Endodermal cell (in vitro differentiated cells): ENCODE measurements at regions not wholly inside any gene's neighbourhood (a gene's known extent, or its start where the extent isn't known, plus 50 kb on each side); places are given as distances from the start of the nearest gene placed in this dataset.

Experiments
- DNase-seq: peaks from one replicate; pipeline ENCODE4 v3.0.0-alpha.2; 2017
- H3K27ac ChIP-seq: 2 replicates; pipeline ENCODE4 v1.5.1; 2013; ENCODE audit warnings: mild to moderate bottlenecking, low read depth, low read length, moderate library complexity
- H3K27me3 ChIP-seq: 2 replicates; pipeline ENCODE4 v1.6.1; 2013; ENCODE audit warnings: mild to moderate bottlenecking, low read length, moderate library complexity; ENCODE audit not compliant: insufficient read depth, control insufficient read depth, poor library complexity, severe bottlenecking
- H3K36me3 ChIP-seq: 2 replicates; pipeline ENCODE4 v1.7.0; 2013; ENCODE audit warnings: mild to moderate bottlenecking, low read length, moderate library complexity; ENCODE audit not compliant: control insufficient read depth, insufficient read depth
- H3K4me1 ChIP-seq: one replicate; pipeline ENCODE4 v1.7.0; 2013; ENCODE audit warnings: low read length; ENCODE audit not compliant: control insufficient read depth, insufficient read depth
- H3K4me3 ChIP-seq: 2 replicates; pipeline ENCODE4 v1.5.1; 2013; ENCODE audit warnings: mild to moderate bottlenecking, low read length, moderate library complexity
- H3K9ac ChIP-seq: 2 replicates; pipeline ENCODE4 v1.6.1; 2013; ENCODE audit warnings: mild to moderate bottlenecking, low read length, moderate library complexity; ENCODE audit not compliant: poor library complexity, severe bottlenecking; ENCODE audit errors: extremely low read depth
- H3K9me3 ChIP-seq: 2 replicates; pipeline ENCODE4 v1.6.1; 2013; ENCODE audit warnings: mild to moderate bottlenecking, low read length, moderate library complexity; ENCODE audit not compliant: control insufficient read depth
- H3K27ac Mint-ChIP-seq: 2 replicates; pipeline ENCODE4 v1.8.0; 2020; ENCODE audit warnings: mixed read lengths
- H3K27me3 Mint-ChIP-seq: 2 replicates; pipeline ENCODE4 v1.8.0; 2021; ENCODE audit warnings: mild to moderate bottlenecking, mixed read lengths; ENCODE audit not compliant: insufficient read depth
- H3K36me3 Mint-ChIP-seq: 2 replicates; pipeline ENCODE4 v1.8.0; 2020; ENCODE audit warnings: low read depth, mixed read lengths
- H3K4me1 Mint-ChIP-seq: 2 replicates; pipeline ENCODE4 v1.8.0; 2020; ENCODE audit warnings: mixed read lengths
- H3K4me3 Mint-ChIP-seq: 2 replicates; pipeline ENCODE4 v1.8.0; 2020; ENCODE audit warnings: mild to moderate bottlenecking, moderate library complexity, mixed read lengths
- H3K9me3 Mint-ChIP-seq: 2 replicates; pipeline ENCODE4 v1.8.0; 2020; ENCODE audit warnings: mild to moderate bottlenecking, mixed read lengths
- WGBS, 2 experiments: methylation state at CpG; one replicate each; pipeline versions ENCODE4 v1.1.5 to v1.1.7; 2013; ENCODE audit warnings: missing lambda C conversion rate in 2 of 2, mixed read lengths in 1 of 2; ENCODE audit not compliant: insufficient coverage in 1 of 2, insufficient read length in 1 of 2; 5-methylcytosine and 5-hydroxymethylcytosine counted together
- TF ChIP-seq, protein P1 (sequence below): fragments of 200-600 bp; sonication (generic); conservative IDR thresholded peaks from 2 replicates; pipeline ENCODE4 v1.5.0; 2021; ENCODE audit warnings: antibody characterized with exemption, mild to moderate bottlenecking

- H3K4me3 Mint-ChIP-seq = peak overlapping the region; percentile 40
- peak overlapping the region; percentile 64 for H3K27ac Mint-ChIP-seq
- TF ChIP-seq, protein P1, sequence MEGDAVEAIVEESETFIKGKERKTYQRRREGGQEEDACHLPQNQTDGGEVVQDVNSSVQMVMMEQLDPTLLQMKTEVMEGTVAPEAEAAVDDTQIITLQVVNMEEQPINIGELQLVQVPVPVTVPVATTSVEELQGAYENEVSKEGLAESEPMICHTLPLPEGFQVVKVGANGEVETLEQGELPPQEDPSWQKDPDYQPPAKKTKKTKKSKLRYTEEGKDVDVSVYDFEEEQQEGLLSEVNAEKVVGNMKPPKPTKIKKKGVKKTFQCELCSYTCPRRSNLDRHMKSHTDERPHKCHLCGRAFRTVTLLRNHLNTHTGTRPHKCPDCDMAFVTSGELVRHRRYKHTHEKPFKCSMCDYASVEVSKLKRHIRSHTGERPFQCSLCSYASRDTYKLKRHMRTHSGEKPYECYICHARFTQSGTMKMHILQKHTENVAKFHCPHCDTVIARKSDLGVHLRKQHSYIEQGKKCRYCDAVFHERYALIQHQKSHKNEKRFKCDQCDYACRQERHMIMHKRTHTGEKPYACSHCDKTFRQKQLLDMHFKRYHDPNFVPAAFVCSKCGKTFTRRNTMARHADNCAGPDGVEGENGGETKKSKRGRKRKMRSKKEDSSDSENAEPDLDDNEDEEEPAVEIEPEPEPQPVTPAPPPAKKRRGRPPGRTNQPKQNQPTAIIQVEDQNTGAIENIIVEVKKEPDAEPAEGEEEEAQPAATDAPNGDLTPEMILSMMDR = no peak
- Histone ChIP-seq H3K27me3 (no peaks in the 10 kb centered on the region), H3K36me3 (no peaks in the 10 kb centered on the region), H3K4me1 (peaks cover 21% of the 10 kb centered on the region), H3K9me3 (no peaks in the 10 kb centered on the region), H3K27ac (no peak overlapping the region), H3K4me3 (no peak overlapping the region), H3K9ac (no peak overlapping the region)
- 78 to 80% methylated on average over 7 to 12 of the region's 12 CpGs for WGBS, 2 experiments
- H3K27me3 Mint-ChIP-seq = no peaks in the 10 kb centered on the region
- no peak for DNase-seq
- H3K36me3 Mint-ChIP-seq = no peaks in the 10 kb centered on the region
- H3K9me3 Mint-ChIP-seq = no peaks in the 10 kb centered on the region
- peaks cover 51% of the 10 kb centered on the region for H3K4me1 Mint-ChIP-seq
Observed at GRCh38 chr18:77896586-77897252, 647.1 kb downstream of the GALR1 start.

DNA sequence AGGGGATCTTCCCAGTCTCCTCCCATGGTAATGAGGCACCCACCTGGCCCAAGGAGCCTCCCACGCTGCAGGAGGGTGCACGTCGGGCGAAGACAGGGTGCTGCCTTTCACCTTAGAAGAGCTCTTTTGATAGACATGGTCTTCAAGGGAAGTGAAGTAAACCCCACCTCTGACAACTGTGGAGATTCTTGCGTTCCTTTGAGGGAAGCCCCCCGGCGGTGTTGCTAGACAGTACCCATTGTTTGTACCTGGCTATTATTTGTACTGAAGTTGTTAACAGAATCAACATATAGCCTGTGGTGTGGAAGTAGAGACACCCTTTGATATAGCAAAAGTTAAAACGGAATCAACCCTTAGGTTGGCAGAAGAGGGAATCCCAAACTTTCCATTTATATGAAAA lies 648.0 kb downstream of the GALR1 start:
- DNase-seq = peak; percentile 76
- TF ChIP-seq, protein P1 = no peak
- no peaks in the 10 kb centered on the region for H3K9me3 Mint-ChIP-seq
- H3K27me3 ChIP-seq = no peaks in the 10 kb centered on the region
- no peaks in the 10 kb centered on the region for H3K9me3 ChIP-seq
- peaks cover 21% of the 10 kb centered on the region for H3K4me1 ChIP-seq
- peak overlapping the region; percentile 44 for H3K4me3 ChIP-seq
- H3K36me3 Mint-ChIP-seq = no peaks in the 10 kb centered on the region
- peak overlapping the region; percentile 88 for H3K27ac Mint-ChIP-seq
- peak overlapping the region; percentile 40 for H3K4me3 Mint-ChIP-seq
- no peaks in the 10 kb centered on the region for H3K36me3 ChIP-seq
- H3K27me3 Mint-ChIP-seq = no peaks in the 10 kb centered on the region
- H3K4me1 Mint-ChIP-seq = peaks cover 44% of the 10 kb centered on the region
- H3K9ac ChIP-seq = no peak overlapping the region
- WGBS, 2 experiments = 43 to 60% methylated on average over 3 to 8 of the region's 8 CpGs
- H3K27ac ChIP-seq = no peak overlapping the region

- TF ChIP-seq, protein P1 = peak; percentile 81
- Histone ChIP-seq H3K9ac (peak overlapping the region; percentile 15), H3K9me3 (no peaks in the 10 kb centered on the region), H3K27me3 (no peaks in the 10 kb centered on the region), H3K4me3 (peak overlapping the region; percentile 77), H3K27ac (no peak overlapping the region), H3K4me1 (peaks cover 21% of the 10 kb centered on the region), H3K36me3 (no peaks in the 10 kb centered on the region)
- Mint-ChIP-seq H3K27me3 (no peaks in the 10 kb centered on the region), H3K9me3 (no peaks in the 10 kb centered on the region), H3K4me3 (peak overlapping the region; percentile 61), H3K4me1 (peaks cover 27% of the 10 kb centered on the region), H3K27ac (no peak overlapping the region), H3K36me3 (no peaks in the 10 kb centered on the region)
- peak; percentile 88 for DNase-seq
- WGBS, 2 experiments = 17 to 23% methylated on average over 7 to 64 of the region's 64 CpGs
Observed at GRCh38 chr18:77899972-77900754, 650.5 kb downstream of the GALR1 start.
